ENCODE measurements at regions not wholly inside any gene's neighbourhood (a gene's known extent, or its start where the extent isn't known, plus 50 kb on each side); places are given as distances from the start of the nearest gene placed in this dataset.
"Not testable (repeated sequence)": the region's sequence is repeated elsewhere in the genome, so short reads cannot be mapped to it uniquely, and the experiment has no call there.

DNA sequence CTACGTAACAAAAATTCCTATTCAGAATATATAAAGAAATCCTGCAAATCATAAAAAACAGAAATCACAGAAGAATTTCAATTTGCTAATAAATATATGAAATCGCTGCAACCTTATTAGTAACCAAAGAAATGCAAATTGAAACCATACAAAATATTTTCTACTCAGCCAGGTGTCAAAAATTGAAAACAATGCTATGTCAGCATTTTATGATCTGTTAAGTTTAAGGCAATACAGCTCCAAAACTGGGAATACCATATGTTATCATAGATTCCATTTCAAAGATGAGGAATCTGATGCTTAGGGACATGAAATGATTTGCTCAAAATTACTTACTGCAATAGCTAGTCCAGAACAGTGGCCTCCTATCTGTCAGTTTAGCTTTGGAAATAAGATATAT is 168.9 kb downstream of the ID4 start:
- H3K36me3 ChIP-seq (ENCODE audit: control insufficient read depth, insufficient read depth, low read length) = no peaks in the 10 kb centered on the region
- no peak overlapping the region for H3K4me3 ChIP-seq (ENCODE audit: low read depth, low read length)
- TF ChIP-seq, protein P1, sequence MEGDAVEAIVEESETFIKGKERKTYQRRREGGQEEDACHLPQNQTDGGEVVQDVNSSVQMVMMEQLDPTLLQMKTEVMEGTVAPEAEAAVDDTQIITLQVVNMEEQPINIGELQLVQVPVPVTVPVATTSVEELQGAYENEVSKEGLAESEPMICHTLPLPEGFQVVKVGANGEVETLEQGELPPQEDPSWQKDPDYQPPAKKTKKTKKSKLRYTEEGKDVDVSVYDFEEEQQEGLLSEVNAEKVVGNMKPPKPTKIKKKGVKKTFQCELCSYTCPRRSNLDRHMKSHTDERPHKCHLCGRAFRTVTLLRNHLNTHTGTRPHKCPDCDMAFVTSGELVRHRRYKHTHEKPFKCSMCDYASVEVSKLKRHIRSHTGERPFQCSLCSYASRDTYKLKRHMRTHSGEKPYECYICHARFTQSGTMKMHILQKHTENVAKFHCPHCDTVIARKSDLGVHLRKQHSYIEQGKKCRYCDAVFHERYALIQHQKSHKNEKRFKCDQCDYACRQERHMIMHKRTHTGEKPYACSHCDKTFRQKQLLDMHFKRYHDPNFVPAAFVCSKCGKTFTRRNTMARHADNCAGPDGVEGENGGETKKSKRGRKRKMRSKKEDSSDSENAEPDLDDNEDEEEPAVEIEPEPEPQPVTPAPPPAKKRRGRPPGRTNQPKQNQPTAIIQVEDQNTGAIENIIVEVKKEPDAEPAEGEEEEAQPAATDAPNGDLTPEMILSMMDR (IDR thresholded peaks at IDR 0.05; ENCODE audit: insufficient read depth, low read length, poor library complexity, severe bottlenecking) = no peak
- DNase-seq (ENCODE audit: low read depth) = no peak
- no peaks in the 10 kb centered on the region for H3K27me3 ChIP-seq (ENCODE audit: control insufficient read depth, insufficient read depth, low read length)

DNA sequence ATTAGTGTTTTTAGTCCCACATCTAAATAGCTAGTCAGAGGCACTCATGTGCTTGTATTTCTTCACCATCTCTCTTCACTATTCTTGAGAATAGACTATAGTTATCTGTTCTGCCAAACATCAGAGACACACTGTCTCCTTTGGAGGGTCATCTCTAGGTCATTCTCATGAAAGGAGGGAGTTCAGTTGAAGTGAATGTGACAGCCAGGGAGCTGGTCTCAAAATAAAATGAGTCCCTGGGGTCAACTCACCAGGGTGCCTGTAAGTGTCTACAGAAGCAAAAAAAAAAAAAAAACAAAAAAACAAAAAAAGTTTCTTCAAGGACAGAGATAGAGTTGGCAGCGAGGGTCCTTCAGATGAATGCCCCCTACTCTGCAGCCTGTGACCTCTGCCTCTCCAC is 171.0 kb downstream of the ID4 start:
- Histone ChIP-seq H3K4me3 (ENCODE audit: low read depth, low read length) (no peak overlapping the region), H3K27me3 (ENCODE audit: control insufficient read depth, insufficient read depth, low read length) (no peaks in the 10 kb centered on the region)

DNA sequence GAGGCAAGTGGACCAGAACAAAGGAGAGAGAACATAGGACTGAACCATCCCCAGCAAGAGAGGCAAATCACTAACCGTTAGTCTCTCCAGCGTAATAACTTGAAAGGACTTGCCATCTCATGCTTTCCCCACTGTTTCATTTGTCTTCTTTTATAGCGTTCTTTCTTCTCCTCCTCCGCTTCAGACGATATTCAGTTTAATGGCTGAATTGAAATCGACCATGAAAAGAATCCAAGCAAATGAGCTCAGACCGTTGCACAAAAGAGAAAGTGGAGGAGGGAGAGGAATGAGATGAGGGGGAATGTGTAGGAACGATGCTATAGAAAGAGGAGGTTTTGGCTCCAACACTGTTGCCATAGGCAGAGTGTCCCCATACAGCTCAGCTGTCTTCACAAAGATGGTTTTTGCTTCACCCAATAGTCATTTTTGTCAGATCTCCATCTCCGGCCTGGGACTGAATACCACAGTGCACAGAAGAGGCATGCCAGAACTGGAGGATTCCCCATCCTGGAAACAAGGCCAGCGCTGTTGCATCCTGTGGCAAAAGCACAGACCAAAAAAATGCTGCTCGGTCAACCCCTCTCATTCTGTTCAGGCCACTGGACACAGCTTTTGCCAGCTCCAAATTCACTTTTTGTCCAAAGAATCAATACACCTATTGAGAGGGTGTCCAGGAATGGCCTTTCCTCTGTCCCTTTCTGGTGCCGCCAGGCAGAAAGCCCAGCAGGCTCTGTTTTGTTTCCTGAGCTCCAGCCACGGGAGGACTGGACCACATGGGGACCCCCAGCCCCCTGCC is 176.1 kb downstream of the ID4 start:
- TF ChIP-seq, protein P1 (IDR thresholded peaks at IDR 0.05; ENCODE audit: insufficient read depth, low read length, poor library complexity, severe bottlenecking) = no peak
- no peak overlapping the region for H3K4me3 ChIP-seq (ENCODE audit: low read depth, low read length)
- H3K27me3 ChIP-seq (ENCODE audit: control insufficient read depth, insufficient read depth, low read length) = peaks cover 2% of the 10 kb centered on the region
- no peaks in the 10 kb centered on the region for H3K36me3 ChIP-seq (ENCODE audit: control insufficient read depth, insufficient read depth, low read length)
- no peak for DNase-seq (ENCODE audit: low read depth)

More for the DNA sequence above, 171.0 kb downstream of the ID4 start:
- no peaks in the 10 kb centered on the region for H3K36me3 ChIP-seq (ENCODE audit: control insufficient read depth, insufficient read depth, low read length)
- DNase-seq (ENCODE audit: low read depth) = no peak
- TF ChIP-seq, protein P1 (IDR thresholded peaks at IDR 0.05; ENCODE audit: insufficient read depth, low read length, poor library complexity, severe bottlenecking) = no peak

DNA sequence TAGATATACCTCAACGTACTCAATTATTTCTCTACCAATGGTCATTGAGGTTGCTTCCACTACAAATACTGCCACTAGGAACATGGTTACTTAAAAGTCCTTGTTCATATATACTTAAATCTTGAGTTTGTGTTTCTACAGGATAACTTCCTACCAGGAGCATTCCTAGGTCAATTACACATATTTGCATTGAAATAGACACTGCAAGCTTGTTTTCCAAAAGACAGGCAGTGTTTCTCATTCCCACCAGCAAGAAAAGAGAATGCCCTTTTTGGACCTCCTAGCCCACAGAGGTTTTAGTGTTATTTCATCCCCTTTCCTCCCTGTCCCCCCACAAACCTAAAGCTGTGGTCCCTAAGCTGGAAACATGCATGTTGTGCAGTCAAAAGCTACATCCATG is 177.3 kb downstream of the ID4 start:
- Histone ChIP-seq H3K4me3 (ENCODE audit: low read depth, low read length) (no peak overlapping the region), H3K27me3 (ENCODE audit: control insufficient read depth, insufficient read depth, low read length) (peaks cover 2% of the 10 kb centered on the region), H3K36me3 (ENCODE audit: control insufficient read depth, insufficient read depth, low read length) (no peaks in the 10 kb centered on the region)
- no peak for DNase-seq (ENCODE audit: low read depth)
- TF ChIP-seq, protein P1 (IDR thresholded peaks at IDR 0.05; ENCODE audit: insufficient read depth, low read length, poor library complexity, severe bottlenecking) = no peak

DNA sequence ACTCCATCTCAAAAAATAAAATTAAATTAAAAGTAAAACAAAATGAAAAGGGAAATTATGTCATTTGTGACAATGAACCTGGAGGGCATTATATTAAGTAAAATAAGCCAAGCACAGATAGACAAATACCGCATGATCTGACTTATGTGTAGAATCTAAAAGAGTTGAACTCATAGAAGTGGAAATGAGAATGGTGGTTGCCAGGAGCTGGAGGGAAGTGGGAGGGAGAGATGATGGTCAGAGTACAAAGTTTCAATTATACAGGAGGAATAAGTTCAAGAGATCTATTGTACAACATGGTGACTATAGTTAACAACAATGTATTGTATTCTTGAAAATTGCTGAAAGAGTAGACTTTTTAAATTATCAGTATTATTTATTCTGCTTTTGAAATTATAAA is 183.4 kb downstream of the ID4 start:
- Histone ChIP-seq H3K27me3 (ENCODE audit: control insufficient read depth, insufficient read depth, low read length) (no peaks in the 10 kb centered on the region), H3K36me3 (ENCODE audit: control insufficient read depth, insufficient read depth, low read length) (no peaks in the 10 kb centered on the region), H3K4me3 (ENCODE audit: low read depth, low read length) (no peak overlapping the region)
- TF ChIP-seq, protein P1 (IDR thresholded peaks at IDR 0.05; ENCODE audit: insufficient read depth, low read length, poor library complexity, severe bottlenecking) = no peak
- no peak for DNase-seq (ENCODE audit: low read depth)

DNA sequence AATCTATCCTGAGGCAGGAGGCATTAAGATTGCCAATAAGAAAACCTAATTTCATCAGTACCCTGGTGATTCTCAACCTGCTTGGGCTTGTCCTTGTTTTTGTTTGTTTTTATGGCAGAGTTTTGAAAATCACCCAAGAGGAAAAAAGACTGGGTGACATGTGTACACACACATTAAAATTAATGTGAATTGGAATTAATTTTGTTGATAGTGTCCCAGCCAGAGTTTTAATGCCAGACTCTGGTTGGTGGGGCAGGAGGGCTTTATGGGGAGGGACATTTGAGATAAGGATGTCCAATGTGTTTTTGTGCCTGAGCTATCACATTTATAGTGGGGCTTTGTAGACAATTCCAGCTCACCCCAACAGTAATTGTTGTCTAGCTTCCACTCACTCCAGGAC is 184.6 kb downstream of the ID4 start:
- TF ChIP-seq, protein P1 (IDR thresholded peaks at IDR 0.05; ENCODE audit: insufficient read depth, low read length, poor library complexity, severe bottlenecking) = no peak
- DNase-seq (ENCODE audit: low read depth) = no peak
- Histone ChIP-seq H3K27me3 (ENCODE audit: control insufficient read depth, insufficient read depth, low read length) (no peaks in the 10 kb centered on the region), H3K36me3 (ENCODE audit: control insufficient read depth, insufficient read depth, low read length) (no peaks in the 10 kb centered on the region), H3K4me3 (ENCODE audit: low read depth, low read length) (no peak overlapping the region)

DNA sequence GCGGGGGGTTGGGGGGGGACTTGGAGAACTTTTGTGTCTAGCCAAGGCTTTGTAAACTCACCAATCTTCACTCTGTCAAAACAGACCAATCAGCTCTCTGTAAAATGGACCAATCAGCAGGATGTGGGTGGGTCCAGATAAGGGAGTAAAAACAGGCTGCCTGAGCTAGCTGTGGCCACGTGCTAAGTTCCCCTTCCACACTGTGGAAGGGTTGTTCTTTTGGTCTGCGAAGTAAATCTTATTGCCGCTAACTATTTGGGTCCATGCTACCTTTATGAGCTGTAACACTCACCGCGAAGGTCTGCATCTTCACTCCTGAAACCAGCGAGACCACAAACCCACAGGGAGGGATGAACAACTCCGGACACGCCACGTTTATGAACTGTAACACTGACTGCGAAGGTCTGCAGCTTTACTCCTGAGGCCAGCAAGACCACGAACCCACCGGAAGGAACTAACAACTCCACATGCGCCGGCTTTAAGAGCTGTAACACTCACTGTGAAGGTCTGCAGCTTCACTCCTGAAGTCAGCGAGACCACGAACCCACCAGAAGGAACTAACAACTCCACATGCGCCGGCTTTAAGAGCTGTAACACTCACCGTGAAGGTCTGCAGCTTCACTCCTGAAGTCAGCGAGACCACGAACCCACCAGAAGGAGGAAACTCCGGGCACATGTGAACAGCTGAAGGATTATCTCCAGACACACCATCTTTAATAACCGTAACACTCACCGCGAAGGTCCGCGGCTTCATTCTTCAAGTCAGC is 186.6 kb downstream of the ID4 start:
- not testable (repeated sequence) for DNase-seq (ENCODE audit: low read depth); H3K4me3 ChIP-seq (ENCODE audit: low read depth, low read length); H3K27me3 ChIP-seq (ENCODE audit: control insufficient read depth, insufficient read depth, low read length); H3K36me3 ChIP-seq (ENCODE audit: control insufficient read depth, insufficient read depth, low read length)
